Activated naive CD8-positive, alpha-beta T cell (primary cell): ENCODE measurements at regions not wholly inside any gene's neighbourhood (a gene's known extent, or its start where the extent isn't known, plus 50 kb on each side); places are given as distances from the start of the nearest gene placed in this dataset.

ENCODE experiments used
- H3K27ac Mint-ChIP-seq: one replicate; pipeline ENCODE4 v1.8.0; 2021; ENCODE audit warnings: mixed read lengths
- H3K27me3 Mint-ChIP-seq: one replicate; pipeline ENCODE4 v1.8.0; 2021; ENCODE audit warnings: mixed read lengths
- H3K36me3 Mint-ChIP-seq: one replicate; pipeline ENCODE4 v1.8.0; 2021; ENCODE audit warnings: mixed read lengths
- H3K4me1 Mint-ChIP-seq: one replicate; pipeline ENCODE4 v1.8.0; 2021; ENCODE audit warnings: low read depth, mixed read lengths
- H3K4me3 Mint-ChIP-seq: one replicate; pipeline ENCODE4 v1.8.0; 2021; ENCODE audit warnings: mild to moderate bottlenecking, mixed read lengths
- H3K9me3 Mint-ChIP-seq: one replicate; pipeline ENCODE4 v1.8.0; 2021; ENCODE audit warnings: low read depth, mixed read lengths

DNA sequence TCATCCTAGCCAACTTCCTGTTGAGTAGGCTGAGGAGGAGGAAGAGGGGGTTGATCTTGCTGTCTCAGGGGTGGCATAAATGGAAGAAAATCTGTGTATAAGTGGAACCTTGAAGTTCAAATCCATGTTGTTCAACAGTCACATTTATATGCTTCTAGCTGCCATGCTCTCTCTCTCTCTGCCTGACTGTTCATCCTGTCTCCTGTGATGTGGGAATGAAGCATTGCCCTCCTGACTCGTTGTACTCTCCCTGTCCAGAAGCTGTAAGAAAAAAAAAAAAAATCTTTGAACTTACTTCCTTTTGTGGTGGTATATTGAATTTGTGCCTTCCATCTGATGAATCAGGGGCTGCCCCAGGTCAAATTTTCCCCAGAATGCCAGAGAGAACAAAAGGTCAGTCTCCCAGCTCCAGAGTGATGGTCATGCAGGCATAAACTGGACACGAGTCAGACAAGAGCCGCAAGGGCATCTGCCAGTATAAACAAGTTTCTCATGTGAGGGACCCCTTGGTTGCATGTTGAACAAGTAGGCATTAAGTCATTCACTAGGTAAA, 257.0 kb downstream of the IDS start:
- peaks cover 4% of the 10 kb centered on the region for H3K27me3 Mint-ChIP-seq
- H3K9me3 Mint-ChIP-seq, result no peaks in the 10 kb centered on the region
- H3K36me3 Mint-ChIP-seq, result no peaks in the 10 kb centered on the region
- H3K4me3 Mint-ChIP-seq, result no peak overlapping the region
- no peak overlapping the region for H3K27ac Mint-ChIP-seq
- peaks cover 4% of the 10 kb centered on the region for H3K4me1 Mint-ChIP-seq

DNA sequence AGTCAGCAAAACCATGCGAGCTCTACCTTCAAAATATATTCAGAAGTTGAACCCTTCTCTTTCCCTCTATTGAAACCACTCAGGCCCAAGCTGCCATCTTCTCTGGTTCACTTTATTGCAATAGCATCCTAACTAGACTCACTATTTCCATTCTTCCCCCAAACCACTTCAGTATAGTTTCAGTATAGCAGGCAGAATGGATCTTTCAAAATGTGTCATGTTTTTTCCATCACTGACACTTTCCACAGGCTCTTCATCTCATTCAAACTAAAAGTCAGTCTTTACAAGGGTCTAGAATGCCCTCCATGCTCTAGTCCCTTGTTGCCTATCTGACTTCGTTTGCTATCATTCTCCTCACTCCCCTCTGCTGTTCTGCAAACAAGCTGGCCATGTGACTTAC, 274.4 kb downstream of the IDS start:
- H3K27me3 Mint-ChIP-seq, result no peaks in the 10 kb centered on the region
- no peaks in the 10 kb centered on the region for H3K36me3 Mint-ChIP-seq
- no peak overlapping the region for H3K4me3 Mint-ChIP-seq
- H3K4me1 Mint-ChIP-seq, result peaks cover 2% of the 10 kb centered on the region
- H3K27ac Mint-ChIP-seq, result peak overlapping the region; percentile 70
- H3K9me3 Mint-ChIP-seq, result peaks cover 11% of the 10 kb centered on the region

DNA sequence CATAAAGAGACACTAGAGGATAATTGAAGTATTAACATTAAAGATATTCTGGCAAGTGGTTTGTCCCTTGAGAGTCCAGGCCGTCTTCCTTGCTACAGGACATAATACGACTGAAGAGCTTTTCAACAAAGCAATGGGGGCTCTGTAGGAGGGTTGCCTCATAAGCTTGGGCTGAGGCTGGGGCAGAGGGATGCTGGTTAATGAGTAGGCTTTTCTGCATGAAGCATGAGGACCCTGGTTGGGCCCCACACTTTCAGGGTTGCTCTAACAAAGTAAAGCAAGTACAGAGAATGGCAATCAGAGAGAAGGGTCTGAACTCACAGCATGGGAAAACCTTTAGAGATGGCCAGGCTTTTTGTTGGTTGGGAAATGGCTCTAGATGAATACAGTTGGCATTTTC, 281.3 kb downstream of the IDS start:
- Mint-ChIP-seq H3K4me1 (no peaks in the 10 kb centered on the region), H3K4me3 (no peak overlapping the region), H3K27me3 (no peaks in the 10 kb centered on the region), H3K27ac (no peak overlapping the region), H3K36me3 (no peaks in the 10 kb centered on the region), H3K9me3 (peaks cover 11% of the 10 kb centered on the region)

DNA sequence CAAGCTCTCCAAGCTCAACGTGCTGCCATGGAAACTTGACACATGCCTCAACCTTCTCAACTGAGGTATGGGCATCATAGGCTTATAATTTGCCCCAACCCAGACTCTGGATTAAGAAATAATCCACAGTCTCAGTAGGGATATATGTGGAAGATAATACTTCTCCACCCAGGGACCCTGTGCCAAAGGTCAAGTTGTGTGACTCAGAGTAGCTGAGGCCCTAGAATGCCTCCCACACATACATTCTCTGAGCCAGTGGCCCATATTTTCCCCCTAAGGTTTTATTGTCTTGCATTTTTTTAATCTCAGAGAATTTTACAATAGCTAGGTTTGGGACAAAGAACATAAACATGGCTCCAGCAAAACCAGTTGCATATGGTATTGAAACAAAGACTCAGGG, 283.1 kb downstream of the IDS start:
- Mint-ChIP-seq H3K4me1 (no peaks in the 10 kb centered on the region), H3K27me3 (no peaks in the 10 kb centered on the region), H3K36me3 (no peaks in the 10 kb centered on the region), H3K4me3 (no peak overlapping the region), H3K27ac (no peak overlapping the region), H3K9me3 (no peaks in the 10 kb centered on the region)

DNA sequence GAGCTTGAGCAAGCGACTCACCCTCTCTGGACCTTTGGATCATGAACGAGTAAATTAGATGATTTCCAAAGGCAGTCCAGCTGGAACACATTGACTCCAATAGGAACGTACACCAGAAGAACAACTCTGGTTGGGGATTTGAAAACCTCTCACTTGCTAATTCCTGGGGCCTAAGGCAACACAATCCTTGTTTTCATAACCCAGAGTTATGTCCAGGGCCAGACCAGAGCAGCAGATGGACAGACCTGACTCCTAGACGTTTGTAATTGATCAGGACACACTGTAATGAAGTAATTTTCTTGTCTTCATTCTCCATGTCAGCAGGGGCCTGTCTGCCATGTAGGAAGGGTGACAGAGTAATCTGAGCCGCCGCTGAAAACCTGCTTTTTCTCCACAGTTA, 283.9 kb downstream of the IDS start:
- Mint-ChIP-seq H3K27me3 (no peaks in the 10 kb centered on the region), H3K36me3 (no peaks in the 10 kb centered on the region), H3K4me1 (no peaks in the 10 kb centered on the region), H3K4me3 (no peak overlapping the region), H3K9me3 (no peaks in the 10 kb centered on the region), H3K27ac (no peak overlapping the region)

DNA sequence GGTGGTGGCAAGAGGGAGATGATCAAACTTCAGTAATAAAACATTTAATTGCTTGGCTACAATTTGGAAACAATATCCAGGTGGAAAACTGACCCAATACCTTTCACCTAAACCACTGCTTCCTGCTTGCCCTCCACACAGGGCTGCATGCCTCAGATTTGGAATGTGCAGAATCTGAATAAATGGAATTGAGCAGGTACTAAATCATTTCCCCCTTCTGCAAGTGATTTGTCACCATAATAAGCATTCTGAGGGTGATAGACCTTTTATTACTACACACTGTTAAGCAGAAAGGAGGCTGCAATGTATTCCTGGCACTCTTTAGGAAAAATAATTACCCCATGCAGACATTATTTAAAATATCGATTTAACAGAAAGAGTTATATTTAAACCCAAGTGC, 291.8 kb downstream of the IDS start:
- H3K4me3 Mint-ChIP-seq, result no peak overlapping the region
- H3K27ac Mint-ChIP-seq, result no peak overlapping the region
- H3K9me3 Mint-ChIP-seq, result no peaks in the 10 kb centered on the region
- no peaks in the 10 kb centered on the region for H3K27me3 Mint-ChIP-seq
- no peaks in the 10 kb centered on the region for H3K36me3 Mint-ChIP-seq
- no peaks in the 10 kb centered on the region for H3K4me1 Mint-ChIP-seq

DNA sequence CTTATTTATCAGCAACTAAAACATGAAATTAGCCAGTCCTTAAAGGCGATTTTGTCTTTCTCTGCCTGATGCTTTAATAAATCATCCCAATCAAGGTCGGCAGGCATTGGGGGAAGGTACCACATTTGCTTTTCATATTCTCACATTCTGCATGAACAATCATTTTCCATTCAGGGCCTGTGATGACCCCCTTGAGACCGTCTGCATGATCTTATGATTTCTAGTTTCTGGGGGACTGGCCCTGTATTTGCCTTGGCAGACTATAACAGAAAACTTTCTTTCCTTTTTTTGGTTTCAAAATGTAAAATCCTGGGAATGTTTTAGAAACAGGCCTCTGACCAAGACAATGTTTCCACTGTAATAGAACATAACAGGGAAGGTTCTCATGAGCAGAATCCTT, 296.8 kb downstream of the IDS start:
- Mint-ChIP-seq H3K27me3 (peaks cover 2% of the 10 kb centered on the region), H3K36me3 (no peaks in the 10 kb centered on the region), H3K9me3 (no peaks in the 10 kb centered on the region), H3K4me1 (no peaks in the 10 kb centered on the region), H3K27ac (no peak overlapping the region), H3K4me3 (no peak overlapping the region)

DNA sequence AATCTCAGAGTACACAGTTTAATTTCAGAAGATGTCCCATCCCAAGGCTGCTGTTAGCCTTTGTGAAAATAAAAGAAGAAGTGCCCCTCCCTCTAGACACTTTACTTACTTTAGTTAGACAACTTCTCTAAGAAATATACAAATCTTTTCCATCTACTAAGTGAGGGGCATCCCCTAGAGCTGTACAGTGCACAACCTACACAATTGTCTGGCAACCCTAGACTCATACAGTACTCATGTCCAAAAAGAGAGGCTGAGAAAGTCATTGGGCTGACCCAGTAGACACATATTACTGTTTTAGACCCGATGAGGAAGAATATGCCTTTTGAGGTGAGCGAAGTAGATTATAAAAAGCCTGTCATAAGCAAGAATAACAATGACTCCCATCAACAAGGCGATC, 297.6 kb downstream of the IDS start:
- Mint-ChIP-seq H3K27me3 (peaks cover 2% of the 10 kb centered on the region), H3K4me1 (no peaks in the 10 kb centered on the region), H3K9me3 (no peaks in the 10 kb centered on the region), H3K4me3 (no peak overlapping the region), H3K27ac (no peak overlapping the region), H3K36me3 (no peaks in the 10 kb centered on the region)

DNA sequence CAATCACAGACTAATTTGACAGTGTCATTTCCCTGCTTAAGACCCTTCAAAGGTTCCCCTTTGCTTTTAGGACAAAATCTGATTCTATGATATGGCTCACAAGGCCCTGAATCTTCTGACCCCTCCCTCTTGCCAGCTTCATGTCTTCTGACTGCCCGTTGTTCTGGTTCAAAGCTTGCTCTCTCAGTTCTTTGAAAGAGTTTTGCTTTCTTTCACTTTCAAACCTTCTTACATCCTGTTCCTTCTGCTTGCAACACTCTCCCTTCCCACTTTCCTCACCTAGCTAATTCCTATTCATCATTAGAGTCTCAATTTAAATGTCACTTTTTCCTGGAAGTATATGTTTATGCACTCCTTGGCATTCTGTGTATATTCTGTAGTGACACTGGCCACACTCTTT, 299.2 kb downstream of the IDS start:
- Mint-ChIP-seq H3K4me3 (no peak overlapping the region), H3K36me3 (no peaks in the 10 kb centered on the region), H3K27ac (no peak overlapping the region), H3K27me3 (peaks cover 2% of the 10 kb centered on the region), H3K9me3 (no peaks in the 10 kb centered on the region), H3K4me1 (no peaks in the 10 kb centered on the region)

DNA sequence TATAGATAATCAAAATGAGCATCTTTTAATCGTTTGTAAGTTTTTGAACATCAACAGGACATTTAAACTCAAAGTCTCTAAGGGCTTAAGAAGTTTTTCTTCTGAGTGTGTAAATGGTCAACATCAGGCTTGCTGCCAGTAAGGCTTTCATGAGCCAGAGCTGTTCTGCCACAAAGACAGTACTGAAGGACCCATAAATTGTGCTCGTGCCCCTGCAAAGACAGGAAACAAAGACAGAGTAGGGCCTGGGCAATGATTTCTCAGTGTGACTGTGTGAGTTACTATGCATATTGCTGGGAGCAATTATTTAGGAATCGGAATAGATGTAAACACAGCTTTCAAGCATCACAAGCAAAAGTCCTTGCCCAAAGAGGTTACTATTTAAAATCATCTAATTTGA, 300.0 kb downstream of the IDS start:
- Mint-ChIP-seq H3K4me1 (no peaks in the 10 kb centered on the region), H3K9me3 (no peaks in the 10 kb centered on the region), H3K36me3 (no peaks in the 10 kb centered on the region), H3K27me3 (peaks cover 2% of the 10 kb centered on the region), H3K27ac (no peak overlapping the region), H3K4me3 (no peak overlapping the region)

DNA sequence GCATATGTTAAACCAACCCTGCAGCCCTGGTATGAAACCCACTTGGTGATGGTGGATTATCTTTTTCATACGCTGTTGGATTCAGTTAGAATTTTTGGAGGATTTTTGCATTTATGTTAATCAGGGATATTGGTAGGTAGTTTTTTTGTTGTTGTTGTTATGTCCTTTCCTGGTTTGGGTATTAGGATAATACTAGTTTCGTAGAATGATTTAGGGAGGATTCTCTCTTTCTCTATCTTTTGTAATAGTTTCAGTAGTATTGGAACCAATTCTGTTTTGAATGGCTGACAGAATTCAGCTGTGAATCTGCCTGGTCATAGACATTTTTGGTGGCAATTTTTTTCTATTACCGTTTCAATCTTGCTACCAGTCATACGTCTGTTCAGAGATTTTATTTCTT, 305.4 kb downstream of the IDS start:
- no peak overlapping the region for H3K4me3 Mint-ChIP-seq
- H3K4me1 Mint-ChIP-seq, result peaks cover 5% of the 10 kb centered on the region
- no peaks in the 10 kb centered on the region for H3K9me3 Mint-ChIP-seq
- peak overlapping the region; percentile 41 for H3K27ac Mint-ChIP-seq
- H3K36me3 Mint-ChIP-seq, result no peaks in the 10 kb centered on the region
- peaks cover 2% of the 10 kb centered on the region for H3K27me3 Mint-ChIP-seq

DNA sequence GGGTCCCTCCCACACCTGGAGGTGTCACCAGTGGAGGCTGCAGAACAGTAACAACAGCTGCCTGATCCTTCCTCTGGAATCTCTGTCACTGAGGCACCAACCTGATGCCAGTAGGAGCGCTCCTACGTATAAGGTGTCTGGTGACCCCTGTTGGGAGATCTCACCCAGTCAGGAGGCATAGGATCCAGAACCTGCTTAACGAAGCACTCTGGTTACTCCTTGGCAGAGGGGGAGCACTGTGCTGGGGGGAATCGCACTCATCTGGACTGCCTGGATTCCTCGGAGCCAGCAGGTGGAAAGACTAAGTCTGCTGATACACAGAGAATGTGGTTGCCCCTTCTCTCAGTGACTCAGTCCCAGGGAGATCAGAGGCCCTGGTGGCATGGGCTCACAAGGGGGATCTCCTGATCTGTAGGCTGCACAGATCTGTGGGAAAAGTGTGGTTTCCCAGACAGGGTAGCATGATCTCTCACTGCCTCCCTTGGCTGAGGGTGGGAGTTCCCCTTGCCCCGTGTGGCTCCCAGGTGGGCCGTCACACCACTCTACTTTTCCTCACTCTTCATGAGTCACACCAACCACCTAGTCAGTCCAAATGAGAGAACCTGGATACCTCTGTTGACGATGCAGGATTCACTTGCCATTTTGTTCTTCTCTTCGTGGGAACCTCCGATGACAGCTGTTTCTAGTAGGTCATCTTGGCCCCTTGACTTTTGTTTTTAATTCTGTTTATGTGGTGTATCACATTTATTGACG, 305.9 kb downstream of the IDS start:
- H3K9me3 Mint-ChIP-seq, result no peaks in the 10 kb centered on the region
- peaks cover 5% of the 10 kb centered on the region for H3K4me1 Mint-ChIP-seq
- peaks cover under 1% of the 10 kb centered on the region for H3K27me3 Mint-ChIP-seq
- no peak overlapping the region for H3K4me3 Mint-ChIP-seq
- no peaks in the 10 kb centered on the region for H3K36me3 Mint-ChIP-seq
- H3K27ac Mint-ChIP-seq, result peak overlapping the region; percentile 41

DNA sequence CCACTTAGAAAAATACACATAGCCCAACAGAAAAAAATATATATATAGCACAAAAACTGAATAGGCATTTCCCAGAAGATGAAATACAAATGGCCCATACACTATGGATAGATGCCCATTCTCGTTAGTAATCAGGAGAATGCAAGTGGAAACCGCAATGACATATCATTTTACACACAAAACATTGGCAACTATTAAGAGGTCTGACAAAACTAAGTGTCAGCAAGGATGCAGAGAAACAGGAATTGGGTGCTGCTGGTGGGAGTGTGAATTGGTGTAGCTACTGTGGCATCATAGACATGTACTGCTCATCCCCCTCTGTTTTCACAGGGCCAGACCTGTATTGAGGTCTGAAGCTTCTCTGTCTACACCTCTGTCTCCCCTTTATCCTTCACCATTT, 320.0 kb downstream of the IDS start:
- Mint-ChIP-seq H3K4me3 (no peak overlapping the region), H3K4me1 (no peaks in the 10 kb centered on the region), H3K9me3 (no peaks in the 10 kb centered on the region), H3K36me3 (no peaks in the 10 kb centered on the region), H3K27ac (no peak overlapping the region), H3K27me3 (peaks cover 4% of the 10 kb centered on the region)

DNA sequence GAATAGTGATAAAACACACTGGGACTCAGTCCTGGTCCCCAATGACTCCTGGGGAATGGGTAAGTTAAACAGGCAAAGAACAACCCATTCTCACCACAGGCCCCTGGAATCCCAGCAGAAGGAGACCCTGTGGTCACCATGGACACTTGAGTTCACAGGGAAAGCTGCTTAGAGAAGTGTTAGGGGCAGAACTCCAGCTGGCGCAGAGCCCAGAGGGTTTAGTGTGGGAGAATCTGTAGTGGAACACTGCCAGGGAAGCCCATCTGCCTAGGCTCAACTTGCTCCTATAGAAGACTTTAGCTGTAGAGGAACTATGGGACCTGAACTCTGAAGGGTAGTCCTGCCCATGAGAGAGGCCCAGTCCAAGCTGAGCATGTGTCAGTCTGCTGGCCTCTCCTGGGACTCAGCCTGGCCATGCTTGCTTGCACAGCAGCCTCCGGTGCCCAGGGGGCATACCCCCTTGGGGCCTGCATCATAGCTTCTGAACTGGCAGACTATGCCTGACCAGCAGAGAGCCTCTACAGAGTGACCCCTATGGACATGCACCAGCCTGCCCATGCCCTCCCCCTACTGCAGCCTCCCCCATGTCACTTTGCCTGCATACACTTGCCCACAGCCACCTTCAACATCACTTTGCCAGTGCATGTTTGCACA, 343.5 kb downstream of the IDS start:
- no peaks in the 10 kb centered on the region for H3K9me3 Mint-ChIP-seq
- H3K4me1 Mint-ChIP-seq, result no peaks in the 10 kb centered on the region
- no peak overlapping the region for H3K27ac Mint-ChIP-seq
- no peaks in the 10 kb centered on the region for H3K36me3 Mint-ChIP-seq
- peaks cover 12% of the 10 kb centered on the region for H3K27me3 Mint-ChIP-seq
- H3K4me3 Mint-ChIP-seq, result no peak overlapping the region

DNA sequence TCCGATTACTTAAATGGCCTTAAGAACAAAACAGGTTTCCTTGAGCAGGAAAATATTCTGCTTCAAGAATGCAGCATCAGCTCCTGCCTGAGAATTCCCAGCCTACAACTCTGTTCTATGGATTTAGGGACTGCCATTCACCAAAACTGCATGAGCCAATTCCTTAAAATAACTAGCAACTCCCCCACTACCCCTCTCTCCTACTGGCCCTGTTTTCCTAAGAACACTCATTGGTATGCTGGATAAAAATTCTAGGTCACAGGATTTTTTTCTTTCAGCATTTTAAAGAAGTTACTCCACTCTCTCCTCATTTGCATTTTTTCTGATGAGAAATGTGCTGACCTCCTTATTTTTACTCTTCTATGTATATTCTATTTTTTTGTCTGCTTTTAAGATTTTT, 347.1 kb downstream of the IDS start:
- H3K9me3 Mint-ChIP-seq, result no peaks in the 10 kb centered on the region
- no peaks in the 10 kb centered on the region for H3K36me3 Mint-ChIP-seq
- H3K4me3 Mint-ChIP-seq, result no peak overlapping the region
- H3K4me1 Mint-ChIP-seq, result no peaks in the 10 kb centered on the region
- H3K27me3 Mint-ChIP-seq, result peaks cover 8% of the 10 kb centered on the region
- H3K27ac Mint-ChIP-seq, result no peak overlapping the region

DNA sequence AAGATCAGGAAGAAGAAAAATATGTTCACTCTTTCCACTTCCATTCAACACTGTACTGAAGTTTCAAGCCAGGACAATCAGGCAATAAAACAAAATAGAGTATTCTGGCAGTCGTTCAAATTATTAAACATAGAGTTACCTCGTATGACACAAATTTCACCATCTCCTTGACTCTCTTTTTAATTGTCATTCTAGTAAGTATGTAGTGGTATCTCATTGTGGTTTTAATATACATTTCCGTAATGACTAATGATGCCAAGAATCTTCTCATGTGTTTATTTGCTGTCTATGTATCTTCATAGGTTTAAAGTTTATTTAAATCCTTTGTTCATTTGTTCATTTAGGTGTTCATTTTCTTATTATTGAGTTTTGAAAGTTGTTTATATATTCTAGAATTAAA, 352.2 kb downstream of the IDS start:
- H3K36me3 Mint-ChIP-seq, result no peaks in the 10 kb centered on the region

More for the DNA sequence above, 352.2 kb downstream of the IDS start:
- Mint-ChIP-seq H3K27ac (no peak overlapping the region), H3K9me3 (no peaks in the 10 kb centered on the region), H3K4me1 (no peaks in the 10 kb centered on the region), H3K4me3 (no peak overlapping the region), H3K27me3 (no peaks in the 10 kb centered on the region)
